ENCODE measurements at regions not wholly inside any gene's neighbourhood (a gene's known extent, or its start where the extent isn't known, plus 50 kb on each side); places are given as distances from the start of the nearest gene placed in this dataset.

- TF ChIP-seq, protein P1, sequence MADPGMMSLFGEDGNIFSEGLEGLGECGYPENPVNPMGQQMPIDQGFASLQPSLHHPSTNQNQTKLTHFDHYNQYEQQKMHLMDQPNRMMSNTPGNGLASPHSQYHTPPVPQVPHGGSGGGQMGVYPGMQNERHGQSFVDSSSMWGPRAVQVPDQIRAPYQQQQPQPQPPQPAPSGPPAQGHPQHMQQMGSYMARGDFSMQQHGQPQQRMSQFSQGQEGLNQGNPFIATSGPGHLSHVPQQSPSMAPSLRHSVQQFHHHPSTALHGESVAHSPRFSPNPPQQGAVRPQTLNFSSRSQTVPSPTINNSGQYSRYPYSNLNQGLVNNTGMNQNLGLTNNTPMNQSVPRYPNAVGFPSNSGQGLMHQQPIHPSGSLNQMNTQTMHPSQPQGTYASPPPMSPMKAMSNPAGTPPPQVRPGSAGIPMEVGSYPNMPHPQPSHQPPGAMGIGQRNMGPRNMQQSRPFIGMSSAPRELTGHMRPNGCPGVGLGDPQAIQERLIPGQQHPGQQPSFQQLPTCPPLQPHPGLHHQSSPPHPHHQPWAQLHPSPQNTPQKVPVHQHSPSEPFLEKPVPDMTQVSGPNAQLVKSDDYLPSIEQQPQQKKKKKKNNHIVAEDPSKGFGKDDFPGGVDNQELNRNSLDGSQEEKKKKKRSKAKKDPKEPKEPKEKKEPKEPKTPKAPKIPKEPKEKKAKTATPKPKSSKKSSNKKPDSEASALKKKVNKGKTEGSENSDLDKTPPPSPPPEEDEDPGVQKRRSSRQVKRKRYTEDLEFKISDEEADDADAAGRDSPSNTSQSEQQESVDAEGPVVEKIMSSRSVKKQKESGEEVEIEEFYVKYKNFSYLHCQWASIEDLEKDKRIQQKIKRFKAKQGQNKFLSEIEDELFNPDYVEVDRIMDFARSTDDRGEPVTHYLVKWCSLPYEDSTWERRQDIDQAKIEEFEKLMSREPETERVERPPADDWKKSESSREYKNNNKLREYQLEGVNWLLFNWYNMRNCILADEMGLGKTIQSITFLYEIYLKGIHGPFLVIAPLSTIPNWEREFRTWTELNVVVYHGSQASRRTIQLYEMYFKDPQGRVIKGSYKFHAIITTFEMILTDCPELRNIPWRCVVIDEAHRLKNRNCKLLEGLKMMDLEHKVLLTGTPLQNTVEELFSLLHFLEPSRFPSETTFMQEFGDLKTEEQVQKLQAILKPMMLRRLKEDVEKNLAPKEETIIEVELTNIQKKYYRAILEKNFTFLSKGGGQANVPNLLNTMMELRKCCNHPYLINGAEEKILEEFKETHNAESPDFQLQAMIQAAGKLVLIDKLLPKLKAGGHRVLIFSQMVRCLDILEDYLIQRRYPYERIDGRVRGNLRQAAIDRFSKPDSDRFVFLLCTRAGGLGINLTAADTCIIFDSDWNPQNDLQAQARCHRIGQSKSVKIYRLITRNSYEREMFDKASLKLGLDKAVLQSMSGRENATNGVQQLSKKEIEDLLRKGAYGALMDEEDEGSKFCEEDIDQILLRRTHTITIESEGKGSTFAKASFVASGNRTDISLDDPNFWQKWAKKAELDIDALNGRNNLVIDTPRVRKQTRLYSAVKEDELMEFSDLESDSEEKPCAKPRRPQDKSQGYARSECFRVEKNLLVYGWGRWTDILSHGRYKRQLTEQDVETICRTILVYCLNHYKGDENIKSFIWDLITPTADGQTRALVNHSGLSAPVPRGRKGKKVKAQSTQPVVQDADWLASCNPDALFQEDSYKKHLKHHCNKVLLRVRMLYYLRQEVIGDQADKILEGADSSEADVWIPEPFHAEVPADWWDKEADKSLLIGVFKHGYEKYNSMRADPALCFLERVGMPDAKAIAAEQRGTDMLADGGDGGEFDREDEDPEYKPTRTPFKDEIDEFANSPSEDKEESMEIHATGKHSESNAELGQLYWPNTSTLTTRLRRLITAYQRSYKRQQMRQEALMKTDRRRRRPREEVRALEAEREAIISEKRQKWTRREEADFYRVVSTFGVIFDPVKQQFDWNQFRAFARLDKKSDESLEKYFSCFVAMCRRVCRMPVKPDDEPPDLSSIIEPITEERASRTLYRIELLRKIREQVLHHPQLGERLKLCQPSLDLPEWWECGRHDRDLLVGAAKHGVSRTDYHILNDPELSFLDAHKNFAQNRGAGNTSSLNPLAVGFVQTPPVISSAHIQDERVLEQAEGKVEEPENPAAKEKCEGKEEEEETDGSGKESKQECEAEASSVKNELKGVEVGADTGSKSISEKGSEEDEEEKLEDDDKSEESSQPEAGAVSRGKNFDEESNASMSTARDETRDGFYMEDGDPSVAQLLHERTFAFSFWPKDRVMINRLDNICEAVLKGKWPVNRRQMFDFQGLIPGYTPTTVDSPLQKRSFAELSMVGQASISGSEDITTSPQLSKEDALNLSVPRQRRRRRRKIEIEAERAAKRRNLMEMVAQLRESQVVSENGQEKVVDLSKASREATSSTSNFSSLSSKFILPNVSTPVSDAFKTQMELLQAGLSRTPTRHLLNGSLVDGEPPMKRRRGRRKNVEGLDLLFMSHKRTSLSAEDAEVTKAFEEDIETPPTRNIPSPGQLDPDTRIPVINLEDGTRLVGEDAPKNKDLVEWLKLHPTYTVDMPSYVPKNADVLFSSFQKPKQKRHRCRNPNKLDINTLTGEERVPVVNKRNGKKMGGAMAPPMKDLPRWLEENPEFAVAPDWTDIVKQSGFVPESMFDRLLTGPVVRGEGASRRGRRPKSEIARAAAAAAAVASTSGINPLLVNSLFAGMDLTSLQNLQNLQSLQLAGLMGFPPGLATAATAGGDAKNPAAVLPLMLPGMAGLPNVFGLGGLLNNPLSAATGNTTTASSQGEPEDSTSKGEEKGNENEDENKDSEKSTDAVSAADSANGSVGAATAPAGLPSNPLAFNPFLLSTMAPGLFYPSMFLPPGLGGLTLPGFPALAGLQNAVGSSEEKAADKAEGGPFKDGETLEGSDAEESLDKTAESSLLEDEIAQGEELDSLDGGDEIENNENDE (IDR thresholded peaks at IDR 0.05; ENCODE audit: insufficient replicate concordance, low read length): no peak
Measured at GRCh38 chr15:39330061-39330460, 250.8 kb upstream of the THBS1 start (continued).
